ENCODE measurements at regions not wholly inside any gene's neighbourhood (a gene's known extent, or its start where the extent isn't known, plus 50 kb on each side); places are given as distances from the start of the nearest gene placed in this dataset.

DNA sequence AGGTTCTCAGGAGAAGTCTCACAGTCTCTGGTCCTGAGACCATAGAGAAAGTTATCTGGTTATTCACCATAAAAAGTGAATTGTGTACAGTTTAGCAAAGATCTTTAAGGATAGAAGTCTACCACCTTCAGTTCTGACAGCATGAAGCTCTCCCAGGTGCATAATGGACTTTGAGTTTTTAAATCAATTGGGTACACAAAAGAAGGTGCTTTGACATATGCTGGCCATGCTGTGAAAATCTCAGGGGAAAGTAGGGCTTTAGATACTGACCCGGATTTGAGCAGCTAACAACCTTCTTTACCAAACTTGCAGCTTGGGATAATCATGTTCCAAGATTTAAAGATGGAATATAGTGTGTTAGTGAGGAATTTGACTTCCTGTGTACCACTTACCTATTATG is 264.2 kb downstream of the ZSWIM6 start:
- no peak for DNase-seq

DNA sequence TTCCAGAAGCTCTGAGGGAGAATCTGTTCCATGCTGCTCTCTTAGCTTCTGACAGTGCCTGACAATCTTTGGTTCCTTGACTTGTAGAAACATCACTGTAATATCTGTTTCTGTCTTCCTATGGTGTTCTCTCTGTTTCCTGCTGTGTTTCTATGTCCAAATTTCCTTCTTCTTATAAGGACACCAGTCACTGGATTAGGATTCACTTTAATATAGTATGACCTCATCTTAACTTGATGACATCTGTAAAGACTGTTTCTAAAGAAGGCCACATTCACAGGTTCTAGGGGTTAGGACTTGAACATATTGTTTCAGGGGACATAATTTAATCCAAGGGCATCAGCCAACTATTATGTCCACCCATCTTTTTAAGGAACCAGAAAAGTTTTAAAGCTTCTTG is 265.6 kb downstream of the ZSWIM6 start:
- DNase-seq: no peak

DNA sequence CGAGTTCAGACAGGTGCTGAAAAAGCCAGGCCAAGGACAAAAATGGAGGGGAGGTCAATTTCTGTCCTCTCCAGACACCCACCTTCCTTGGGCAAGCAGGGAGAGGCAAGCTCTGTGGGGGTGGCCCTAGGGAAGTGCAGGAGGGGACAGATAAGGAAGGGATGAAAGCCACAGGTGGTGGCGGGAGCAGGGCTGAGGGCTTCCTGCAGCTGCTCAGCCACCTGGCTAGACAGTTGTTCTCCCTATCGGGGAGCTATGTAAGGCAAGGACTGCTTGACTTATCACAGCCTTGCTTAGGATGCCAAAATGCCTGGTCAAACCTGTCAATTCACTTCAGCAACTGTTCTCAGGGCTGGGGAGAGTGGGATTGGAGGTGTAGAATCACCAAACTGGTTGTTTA is 266.1 kb downstream of the ZSWIM6 start:
- no peak for DNase-seq

DNA sequence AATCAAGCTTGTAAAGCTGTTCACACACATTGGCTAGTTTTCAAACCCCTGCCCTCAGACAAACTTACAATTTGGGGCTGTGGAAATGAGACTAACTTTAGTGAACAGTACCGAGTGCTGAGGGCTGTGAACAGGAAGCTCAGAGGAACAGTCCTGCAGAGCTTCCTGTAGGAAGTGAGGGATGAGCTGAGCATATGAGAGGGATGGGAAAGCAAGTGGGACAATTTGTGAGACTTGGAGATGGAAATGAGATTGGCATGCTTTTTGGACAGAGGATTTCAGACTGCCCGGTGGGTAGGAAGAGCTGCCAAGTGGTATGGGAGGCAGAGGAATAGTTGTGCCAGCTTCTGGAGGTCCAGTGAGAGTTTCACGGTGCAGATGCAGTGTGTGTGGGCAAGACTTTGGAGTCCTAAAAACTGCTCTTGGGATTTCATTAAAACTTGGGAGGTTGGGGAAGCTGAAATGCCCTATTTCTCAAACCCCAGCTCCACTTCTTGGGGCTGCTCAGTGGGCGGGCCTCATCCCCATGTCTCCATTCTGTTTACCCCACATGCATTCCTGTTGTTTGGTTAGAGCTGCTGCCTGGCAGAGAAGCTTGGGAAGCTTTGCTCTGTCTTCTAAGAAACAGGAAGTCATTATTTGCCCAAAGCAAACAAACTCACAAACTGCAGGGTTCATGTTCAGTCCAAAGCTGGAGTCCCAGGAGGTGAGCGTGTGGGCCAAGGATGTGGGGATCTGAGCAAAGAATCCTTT is 267.5 kb downstream of the ZSWIM6 start:
- no peak for DNase-seq

DNA sequence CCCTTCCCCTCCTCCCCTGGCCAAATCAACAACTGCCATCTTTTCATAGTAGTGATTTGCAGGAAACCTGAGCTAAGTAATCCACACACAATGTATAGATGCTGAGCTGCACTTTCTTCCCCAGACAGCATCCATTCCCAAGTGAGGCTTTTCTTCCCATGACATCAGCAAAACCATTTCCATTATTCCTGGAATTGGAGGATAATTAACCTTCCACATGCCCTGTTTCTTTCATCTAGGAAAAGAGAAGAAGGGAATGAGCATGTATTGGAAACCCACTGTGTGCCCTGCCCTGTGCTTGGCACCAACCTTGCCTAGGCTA is 268.0 kb downstream of the ZSWIM6 start:
- DNase-seq: no peak

DNA sequence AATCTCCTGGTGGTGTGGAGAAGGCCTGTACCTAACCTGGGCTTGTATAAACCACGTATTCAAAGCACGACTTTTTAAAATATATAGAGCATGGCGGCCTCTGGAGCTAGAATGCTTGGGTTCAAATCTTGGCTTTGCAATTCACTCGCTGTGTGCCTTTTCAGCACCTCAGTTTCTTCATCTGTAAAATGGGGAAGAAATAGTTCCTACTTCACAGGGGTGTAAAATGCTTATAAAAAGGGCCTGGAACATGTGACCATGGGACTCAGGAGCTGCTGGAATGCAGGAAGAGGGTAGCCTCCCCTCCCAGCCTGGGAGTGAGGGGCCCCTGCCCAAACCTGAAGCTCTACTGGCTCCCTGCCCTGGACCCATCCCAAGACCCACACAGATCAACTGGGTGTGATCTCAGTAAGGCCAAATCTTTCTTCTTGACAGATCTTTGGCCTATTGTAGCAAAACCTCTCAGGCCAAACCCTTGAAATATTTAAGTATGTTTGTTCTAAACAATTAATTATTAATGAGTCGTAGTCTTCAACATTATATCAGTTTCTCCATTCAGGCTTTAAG is 269.0 kb downstream of the ZSWIM6 start:
- DNase-seq: no peak

DNA sequence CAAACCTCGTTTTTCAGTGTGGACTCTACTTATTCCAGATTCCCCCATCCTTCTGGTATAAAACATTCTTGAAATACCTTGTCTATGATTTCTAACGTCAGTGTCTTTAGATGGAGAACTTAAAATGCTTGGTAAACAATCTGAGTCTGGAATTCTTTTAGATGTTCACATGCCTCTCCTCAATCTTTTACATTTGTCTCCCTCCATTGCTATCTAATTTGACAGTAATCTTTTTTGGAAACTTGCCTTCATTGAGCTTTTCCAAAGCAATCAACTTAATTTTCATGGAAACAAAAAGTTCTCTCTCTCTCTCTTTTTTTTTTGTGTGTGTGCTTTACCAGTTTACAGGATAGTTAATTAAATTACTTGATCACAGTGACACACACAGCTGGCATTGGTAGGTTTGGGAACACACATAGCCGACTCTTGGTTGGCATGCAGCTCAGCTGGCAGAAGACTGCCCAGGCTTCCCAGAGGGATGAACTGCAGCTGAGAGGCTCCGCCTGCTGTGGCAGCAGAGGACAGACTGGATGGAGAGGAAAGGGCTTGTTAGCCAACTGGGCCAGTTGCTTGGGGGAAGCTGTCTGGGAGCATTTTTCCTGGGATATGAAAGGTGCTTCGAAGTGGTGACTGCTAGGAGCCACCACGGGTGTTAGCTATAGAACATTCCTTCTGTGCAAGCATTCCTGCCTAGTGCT is 271.3 kb downstream of the ZSWIM6 start:
- no peak for DNase-seq

DNA sequence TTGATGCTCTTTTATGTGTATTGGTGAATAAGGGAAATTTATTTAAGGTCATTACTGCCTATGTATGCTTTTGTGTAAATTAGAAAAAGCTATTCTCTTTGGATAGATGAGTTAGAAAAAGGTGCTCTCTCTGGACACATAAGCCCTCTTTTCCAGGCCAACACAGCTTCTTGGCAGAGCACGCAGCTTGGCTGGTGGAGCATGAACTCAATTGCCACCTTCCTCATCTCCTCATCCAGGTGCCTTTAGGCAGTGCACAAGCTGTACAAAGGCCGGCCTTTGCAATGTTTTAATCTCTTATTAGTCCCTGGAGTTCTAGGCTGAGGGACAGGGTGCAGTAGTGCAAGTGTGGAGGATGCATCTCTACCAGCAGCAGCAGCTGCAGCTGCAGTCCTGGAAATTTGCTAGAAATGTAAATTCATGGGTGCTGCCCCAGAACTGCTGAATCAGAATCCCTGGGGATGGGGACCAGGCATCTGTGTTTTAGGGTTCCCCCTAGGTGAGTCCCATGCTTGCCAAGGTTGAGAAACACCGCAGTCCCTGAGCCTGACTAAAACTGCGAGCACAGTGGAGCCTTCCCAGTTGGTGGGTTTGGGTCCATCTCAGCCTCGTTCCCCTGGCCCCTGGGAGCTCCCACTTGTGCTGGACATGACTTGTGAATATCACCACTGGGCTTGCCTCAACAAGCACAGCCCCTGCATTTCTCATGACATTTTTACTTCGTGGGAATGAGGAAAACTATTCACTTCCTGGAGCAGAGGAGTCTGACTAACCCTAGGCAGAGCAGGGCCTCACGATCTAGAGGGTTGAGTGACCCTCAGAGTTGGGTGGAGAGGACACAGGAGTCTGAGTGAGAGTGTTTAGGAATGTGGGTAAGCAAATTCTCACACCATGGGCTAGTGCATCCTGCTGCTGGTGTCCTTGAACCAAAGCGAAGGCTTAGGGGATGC is 272.3 kb downstream of the ZSWIM6 start:
- no peak for DNase-seq

DNA sequence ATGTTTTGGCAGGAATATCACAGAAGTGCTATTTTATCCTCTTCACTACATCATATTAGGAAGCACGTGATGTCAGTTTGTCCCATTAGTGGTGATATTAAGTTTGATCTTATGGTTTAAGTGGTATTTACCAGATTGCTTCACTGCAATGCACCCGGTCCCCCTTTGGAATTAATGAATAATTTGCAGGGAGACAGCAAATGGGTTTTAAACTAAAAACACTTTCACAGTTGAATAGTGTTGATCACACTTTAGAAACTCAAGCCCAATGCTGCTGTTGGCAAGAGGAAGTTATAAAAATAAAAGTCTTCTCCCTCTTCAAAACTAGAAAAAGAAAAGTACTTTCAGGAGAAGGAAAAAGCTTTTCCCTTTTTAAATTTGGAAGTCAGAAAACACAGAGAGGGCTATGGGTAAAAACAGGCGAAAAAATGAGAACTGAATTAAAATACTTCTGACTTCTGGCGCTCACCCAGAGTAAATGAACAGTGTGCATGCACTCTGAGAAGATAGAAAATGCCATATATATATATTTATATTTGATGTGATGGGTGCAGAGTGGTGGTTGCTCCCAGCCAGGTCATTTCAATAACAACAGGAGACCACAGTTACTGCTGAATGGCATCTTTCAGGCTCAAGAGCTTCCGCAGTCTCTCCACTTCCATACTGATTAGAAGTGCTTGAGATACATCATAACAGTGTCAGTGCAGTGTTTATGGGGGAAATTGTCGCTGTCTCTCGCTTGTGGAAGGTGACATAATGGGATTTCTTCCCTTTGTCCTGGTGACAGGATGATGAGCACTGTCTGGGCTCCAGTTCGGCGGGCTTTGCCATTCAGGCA is 278.0 kb downstream of the ZSWIM6 start:
- DNase-seq: no peak

DNA sequence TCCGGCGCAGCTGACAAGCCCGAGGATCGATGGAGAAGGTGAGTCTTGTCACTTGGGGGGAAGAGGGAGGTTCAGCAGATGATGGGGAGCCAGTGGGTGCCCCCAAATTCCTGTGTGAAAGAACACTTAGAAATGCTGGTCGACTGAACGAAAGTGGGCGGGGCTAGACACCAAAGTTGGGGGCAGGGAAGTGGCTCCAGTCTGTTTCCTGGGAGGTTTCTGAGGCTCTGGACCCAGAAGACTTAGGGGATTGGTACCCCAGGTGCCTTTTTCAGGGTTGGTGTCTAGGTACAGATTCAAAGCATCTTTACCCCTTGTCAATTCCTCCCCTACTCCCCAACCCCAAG is 278.6 kb downstream of the ZSWIM6 start:
- no peak for DNase-seq

DNA sequence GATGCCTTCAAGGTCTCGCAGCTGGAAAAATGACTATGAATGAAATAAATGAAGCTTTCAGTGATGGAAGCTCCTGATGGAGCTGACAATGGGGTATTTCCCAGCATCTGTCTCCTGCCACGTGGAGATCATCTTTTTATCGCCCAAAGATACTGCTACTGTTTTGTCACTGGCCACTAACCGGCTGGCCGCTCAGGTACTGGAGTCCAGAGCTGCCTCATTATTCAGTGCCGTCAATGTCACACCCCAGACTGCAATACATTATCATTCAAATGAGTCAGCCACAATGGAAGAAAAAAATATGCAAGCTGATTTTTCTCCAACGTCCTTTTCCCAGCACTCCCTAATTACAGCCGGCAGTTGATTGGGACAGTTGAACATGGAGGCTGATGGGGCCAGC is 280.4 kb downstream of the ZSWIM6 start:
- no peak for DNase-seq

DNA sequence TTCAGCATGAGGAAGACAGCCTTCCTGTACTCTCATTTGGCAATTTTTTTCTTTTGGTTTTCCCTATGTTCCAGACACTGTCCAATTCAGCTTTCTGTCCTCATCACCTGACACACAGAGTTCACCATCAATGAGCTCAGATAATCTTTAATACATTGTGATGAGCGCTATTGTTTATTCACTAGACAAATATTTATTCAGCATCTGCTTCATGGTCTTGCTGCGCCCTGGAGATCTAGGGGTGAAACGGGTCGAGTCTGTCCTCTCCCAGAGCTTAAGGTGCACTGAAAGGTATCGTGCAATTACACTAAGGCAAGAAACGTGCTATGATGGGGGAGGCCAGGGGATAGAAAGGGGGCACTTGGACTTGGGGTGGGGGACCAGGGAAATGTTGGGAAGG is 281.6 kb downstream of the ZSWIM6 start:
- DNase-seq: no peak

DNA sequence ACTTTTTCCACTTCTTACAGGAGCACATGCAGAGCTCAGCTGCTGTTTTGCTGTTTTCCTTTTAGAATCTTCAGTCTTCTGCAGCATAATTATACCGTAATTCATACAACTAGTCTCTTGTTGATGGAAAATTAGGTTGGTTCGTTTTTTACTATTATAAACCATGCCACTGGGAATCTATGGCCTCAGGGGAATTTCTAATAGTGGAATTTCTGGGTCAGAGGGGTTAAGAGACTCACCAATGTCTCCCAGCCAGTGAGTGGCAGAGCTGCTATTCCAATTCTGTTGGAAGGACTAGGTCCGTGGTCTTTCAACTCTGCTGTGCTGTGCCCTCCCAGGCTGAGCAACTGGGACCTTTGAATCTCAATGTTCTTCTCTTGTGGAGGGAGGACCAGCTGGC is 282.5 kb downstream of the ZSWIM6 start:
- no peak for DNase-seq

DNA sequence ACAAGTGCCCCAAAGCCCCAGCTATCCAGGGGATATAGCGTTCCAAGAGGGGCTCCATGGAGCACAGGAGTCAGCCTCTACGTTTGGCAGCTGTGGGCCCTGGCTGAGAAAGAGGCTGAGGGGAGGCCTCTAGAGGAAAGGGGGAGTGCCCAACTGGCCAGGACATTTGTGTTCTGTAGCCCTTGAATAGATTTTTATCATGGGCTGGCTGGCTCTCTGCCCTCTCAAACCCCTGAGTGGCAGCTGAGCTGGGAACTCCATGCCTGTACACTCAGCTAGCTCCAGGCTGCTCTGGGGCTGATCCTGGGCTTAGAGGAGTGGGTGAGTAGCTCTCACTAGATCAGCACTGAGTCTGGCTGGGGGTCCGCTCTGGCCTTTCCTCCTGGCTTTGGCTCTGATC is 285.0 kb downstream of the ZSWIM6 start:
- DNase-seq: no peak

DNA sequence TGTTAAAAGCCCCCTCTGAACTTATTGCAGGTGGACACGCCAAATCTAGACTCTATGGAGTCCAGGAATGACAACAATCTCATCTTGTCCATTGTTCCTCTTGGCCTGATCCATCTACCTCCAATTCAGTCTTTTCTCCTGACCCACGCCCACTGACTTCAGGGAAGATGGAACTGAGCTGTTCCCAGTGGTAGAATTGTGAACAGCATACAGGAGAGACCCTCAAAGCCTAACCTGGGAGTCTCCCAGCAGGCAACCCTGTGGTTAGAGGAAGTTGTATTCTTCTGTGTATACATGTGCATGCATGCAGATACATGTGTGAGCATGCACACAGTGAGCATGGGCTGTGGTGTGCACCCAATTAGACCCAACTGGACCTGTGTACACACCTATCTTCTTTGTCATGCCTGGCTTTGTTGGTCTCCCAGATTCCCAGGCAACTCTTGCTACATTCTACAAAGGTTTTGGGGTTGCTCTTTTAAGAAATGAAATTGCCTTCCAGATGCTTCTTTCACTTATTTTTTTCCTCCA is 286.0 kb downstream of the ZSWIM6 start:
- no peak for DNase-seq

DNA sequence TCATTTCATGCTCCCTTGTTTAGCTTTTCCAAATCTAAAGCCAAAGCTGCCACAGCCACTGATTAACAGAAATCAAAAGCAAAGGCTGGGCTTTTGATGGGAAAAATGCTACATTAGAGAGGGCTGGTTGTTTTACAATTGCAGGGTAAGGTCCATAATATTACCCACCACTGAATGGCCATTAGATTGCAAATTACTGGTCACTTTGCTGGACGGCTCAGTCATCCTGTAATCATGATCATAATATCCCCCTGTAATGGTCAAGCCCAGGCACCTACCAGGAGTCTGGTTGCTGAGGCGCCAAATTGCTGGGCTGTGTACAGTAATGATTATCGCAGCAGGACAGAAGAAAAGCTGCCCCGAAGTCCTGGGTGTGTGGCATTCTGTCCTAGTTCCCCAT is 286.5 kb downstream of the ZSWIM6 start:
- DNase-seq: no peak

DNA sequence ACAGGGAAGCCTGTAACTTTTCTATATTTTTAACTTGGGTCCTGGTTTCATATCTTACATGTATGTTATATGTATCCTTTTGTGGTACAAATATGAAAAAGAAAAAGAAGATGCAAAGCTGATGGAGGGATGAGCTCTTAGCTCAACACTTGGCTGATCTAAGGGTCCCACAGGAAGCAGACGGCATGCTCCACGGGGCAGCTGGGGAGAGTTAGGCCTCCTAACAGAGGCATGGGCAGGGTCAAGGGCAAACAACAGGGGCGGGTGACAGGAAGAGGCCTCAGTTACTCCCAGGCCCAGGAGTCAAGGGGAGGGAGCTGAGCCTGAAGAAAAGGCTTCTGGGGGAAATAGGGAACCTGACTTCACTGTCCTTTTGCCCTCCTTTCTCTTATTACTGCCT is 287.2 kb downstream of the ZSWIM6 start:
- no peak for DNase-seq

DNA sequence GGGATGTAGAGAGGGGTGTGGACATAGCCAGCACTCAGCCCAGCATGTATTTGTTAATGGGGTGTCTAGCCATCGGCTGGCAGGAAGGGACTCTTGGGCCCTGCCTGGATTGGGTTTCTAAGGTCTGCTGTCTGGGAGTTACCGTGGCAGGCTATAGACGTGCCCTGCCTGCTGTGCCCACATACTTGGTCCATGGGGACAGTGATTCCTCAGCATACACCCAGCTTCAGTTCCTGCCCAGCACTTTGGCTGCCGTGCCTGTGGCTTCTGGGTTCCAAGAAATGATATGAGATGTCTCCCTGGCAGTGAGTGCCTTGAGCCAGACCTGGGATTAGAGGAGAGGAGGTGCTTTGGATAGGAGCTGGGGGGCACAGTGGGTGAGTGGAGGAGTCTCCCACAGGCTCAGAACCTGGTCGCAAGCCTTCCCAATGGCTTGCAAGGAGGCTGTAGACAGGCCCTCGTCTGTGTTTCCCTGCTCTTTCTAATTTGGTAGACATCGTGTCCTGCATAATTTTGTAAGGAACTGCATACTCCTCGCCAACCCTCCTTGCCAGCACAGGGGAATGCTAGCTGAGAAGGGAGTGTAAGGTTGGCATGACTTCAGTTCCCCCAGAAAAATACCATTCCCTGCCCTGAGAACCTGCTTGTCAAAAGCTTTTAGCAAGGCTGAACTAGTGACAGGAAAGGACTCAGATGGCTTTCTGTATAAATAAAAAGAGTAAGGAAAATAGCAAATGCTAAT is 287.9 kb downstream of the ZSWIM6 start:
- no peak for DNase-seq

DNA sequence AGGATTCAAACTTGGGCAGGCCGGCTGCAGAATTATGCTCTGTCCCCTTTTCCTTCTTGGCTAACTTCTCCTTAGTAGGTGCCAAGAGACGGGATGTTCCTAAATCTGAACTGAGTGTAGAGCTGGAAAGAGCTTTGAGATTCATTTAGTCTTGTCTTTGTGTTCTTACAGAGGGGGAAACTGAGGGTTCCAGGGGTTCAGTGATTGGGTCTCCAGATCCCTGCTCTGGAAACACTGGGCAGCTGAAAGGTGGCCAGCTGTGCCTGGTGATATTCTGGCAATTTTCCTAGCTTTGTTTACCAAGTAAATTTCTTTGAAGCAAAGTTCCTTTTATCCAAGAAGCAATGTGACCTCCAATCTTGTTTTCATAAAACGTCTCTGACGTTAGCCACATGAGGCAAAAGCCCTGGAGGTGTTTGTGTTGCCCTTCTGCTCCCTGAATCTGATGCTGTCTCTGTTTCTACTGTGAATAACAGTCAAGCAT is 288.7 kb downstream of the ZSWIM6 start:
- no peak for DNase-seq

DNA sequence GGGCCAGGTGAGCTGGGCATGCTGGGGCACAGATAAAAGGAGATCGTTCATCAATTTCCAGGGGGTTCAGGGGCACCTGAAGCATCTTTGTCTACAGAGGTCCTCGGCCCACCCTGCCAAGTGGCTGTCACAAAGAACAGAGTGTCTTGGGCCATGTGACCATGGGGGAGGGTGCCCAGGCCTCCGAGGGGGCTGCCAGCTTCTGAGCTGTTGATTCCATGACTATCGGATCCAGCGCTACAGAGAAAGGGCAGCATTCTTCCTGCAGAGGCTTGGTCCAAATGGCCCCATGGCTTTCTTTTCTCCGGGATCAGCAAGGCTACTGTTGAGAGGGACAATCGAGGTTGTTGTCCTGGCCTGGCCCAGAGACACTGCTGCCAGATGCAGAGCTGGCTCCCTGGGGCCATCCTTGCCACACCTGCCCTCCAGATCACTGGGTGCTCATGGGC is 289.2 kb downstream of the ZSWIM6 start:
- no peak for DNase-seq

DNA sequence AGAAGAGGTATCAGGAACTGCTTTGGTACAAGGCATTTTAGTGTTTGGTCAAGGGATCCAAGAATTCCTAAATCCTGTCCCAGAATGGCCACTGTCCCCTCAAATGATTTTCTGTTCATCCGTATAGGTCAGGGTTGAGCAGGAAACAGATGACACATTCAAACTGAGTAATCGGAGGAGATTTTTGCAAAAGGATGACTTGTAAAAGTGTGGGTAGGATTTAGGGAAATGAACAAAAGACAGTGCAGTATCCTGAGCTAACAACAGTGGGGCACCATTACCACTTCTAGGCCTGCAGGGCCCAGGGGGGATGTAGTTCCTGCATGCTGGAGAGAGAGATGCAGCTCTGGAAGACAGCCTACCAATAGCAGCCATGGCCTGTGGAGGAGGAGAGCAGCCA is 290.1 kb downstream of the ZSWIM6 start:
- DNase-seq: no peak
